Prostate gland (tissue), 2 donors: ENCODE measurements at regions not wholly inside any gene's neighbourhood (a gene's known extent, or its start where the extent isn't known, plus 50 kb on each side); places are given as distances from the start of the nearest gene placed in this dataset.

Experiments
- CTCF ChIP-seq, 4 experiments: fragments of 200-600 bp in 2 of 4; fragments of 450-650 bp in 2 of 4; sonication (generic) in 2 of 4; IDR thresholded peaks; 1 replicate in 3 of 4; 2 replicates in 1 of 4; pipeline ENCODE4 v1.5.1; 2016 to 2019; ENCODE audit warnings: antibody characterized with exemption in 4 of 4, mild to moderate bottlenecking in 2 of 4, moderate library complexity in 2 of 4
- POLR2A ChIP-seq: fragments of 450-650 bp; IDR thresholded peaks from one replicate; pipeline ENCODE4 v1.6.1; 2016; ENCODE audit warnings: antibody characterized with exemption, mild to moderate bottlenecking
- POLR2AphosphoS5 ChIP-seq: sonication (generic); formaldehyde crosslinking; IDR thresholded peaks from one replicate; pipeline ENCODE4 v1.6.1; 2017; ENCODE audit warnings: antibody characterized with exemption

- TF ChIP-seq POLR2AphosphoS5 (no peak), CTCF (IDR thresholded peaks at IDR 0.05) (no peak), POLR2A (no peak)
Observed at GRCh38 chr21:28212061-28212460, 780.6 kb downstream of the LTN1 start.
